HG02759 (cell line): ENCODE measurements at regions not wholly inside any gene's neighbourhood (a gene's known extent, or its start where the extent isn't known, plus 50 kb on each side); places are given as distances from the start of the nearest gene placed in this dataset.

Experiments used
- ATAC-seq: cut with Tn5 transposase; IDR thresholded peaks from one replicate; pipeline ENCODE4 v1.9.1; 2021; ENCODE audit warnings: mild to moderate bottlenecking, moderate library complexity; ENCODE audit not compliant: unreplicated experiment

GRCh38 chr13:33945477-33945876 is 127.5 kb downstream of the RFC3 start:
- no peak for ATAC-seq

- ATAC-seq: no peak
These were observed 135.3 kb downstream of the RFC3 start for GRCh38 chr13:33953203-33953602.

- ATAC-seq: no peak
These were observed 135.8 kb downstream of the RFC3 start for GRCh38 chr13:33953781-33954180.

GRCh38 chr13:33956346-33956745 is 138.4 kb downstream of the RFC3 start:
- no peak for ATAC-seq

GRCh38 chr13:33957497-33957905 is 139.6 kb downstream of the RFC3 start:
- no peak for ATAC-seq

GRCh38 chr13:33958964-33959363 is 141.0 kb downstream of the RFC3 start:
- ATAC-seq: peak; percentile 72

- no peak for ATAC-seq
These were observed 145.2 kb downstream of the RFC3 start for GRCh38 chr13:33963134-33963533.

- no peak for ATAC-seq
These were observed 145.9 kb downstream of the RFC3 start for GRCh38 chr13:33963895-33964294.

GRCh38 chr13:33968520-33969507 is 150.9 kb downstream of the RFC3 start:
- no peak for ATAC-seq

GRCh38 chr13:33970746-33971561 is 153.0 kb downstream of the RFC3 start:
- ATAC-seq: no peak

- no peak for ATAC-seq
These were observed 153.5 kb downstream of the RFC3 start for GRCh38 chr13:33971562-33971819.

- no peak for ATAC-seq
These were observed 155.2 kb downstream of the RFC3 start for GRCh38 chr13:33973194-33973593.

GRCh38 chr13:33976965-33977364 is 159.0 kb downstream of the RFC3 start:
- no peak for ATAC-seq

GRCh38 chr13:33978653-33979052 is 160.7 kb downstream of the RFC3 start:
- no peak for ATAC-seq

GRCh38 chr13:33992881-33993336 is 175.0 kb downstream of the RFC3 start:
- ATAC-seq: no peak

- no peak for ATAC-seq
These were observed 176.2 kb downstream of the RFC3 start for GRCh38 chr13:33994198-33994597.

- ATAC-seq: no peak
These were observed 177.0 kb downstream of the RFC3 start for GRCh38 chr13:33994826-33995502.

- no peak for ATAC-seq
These were observed 178.7 kb downstream of the RFC3 start for GRCh38 chr13:33996636-33997035.

GRCh38 chr13:33997574-33997973 is 179.6 kb downstream of the RFC3 start:
- no peak for ATAC-seq

GRCh38 chr13:33999811-34000605 is 182.1 kb downstream of the RFC3 start:
- ATAC-seq: no peak

- no peak for ATAC-seq
These were observed 183.0 kb downstream of the RFC3 start for GRCh38 chr13:34000955-34001354.
